ENCODE measurements at regions not wholly inside any gene's neighbourhood (a gene's known extent, or its start where the extent isn't known, plus 50 kb on each side); places are given as distances from the start of the nearest gene placed in this dataset.

GRCh38 chr5:98069876-98070512 lies 703.5 kb upstream of the RGMB start:
- no peak overlapping the region for H3K4me3 ChIP-seq (ENCODE audit: low read depth, low read length)
- no peak overlapping the region for H3K27ac ChIP-seq
- H3K9me3 ChIP-seq (ENCODE audit: severe bottlenecking): no peaks in the 10 kb centered on the region
- no peak for TF ChIP-seq CTCF (IDR thresholded peaks at IDR 0.05; ENCODE audit: low read depth, low read length)
- no peaks in the 10 kb centered on the region for H3K36me3 ChIP-seq
- DNase-seq: no peak
- no peaks in the 10 kb centered on the region for H3K27me3 ChIP-seq (ENCODE audit: insufficient read depth, low read depth, severe bottlenecking)

- Histone ChIP-seq H3K36me3 (no peaks in the 10 kb centered on the region), H3K4me3 (ENCODE audit: low read depth, low read length) (no peak overlapping the region), H3K27ac (no peak overlapping the region), H3K27me3 (ENCODE audit: insufficient read depth, low read depth, severe bottlenecking) (no peaks in the 10 kb centered on the region), H3K9me3 (ENCODE audit: severe bottlenecking) (no peaks in the 10 kb centered on the region)
- no peak for DNase-seq
- TF ChIP-seq CTCF (IDR thresholded peaks at IDR 0.05; ENCODE audit: low read depth, low read length): no peak
Measured at GRCh38 chr5:98072921-98073320, 700.5 kb upstream of the RGMB start.

GRCh38 chr5:98076501-98076900 lies 697.0 kb upstream of the RGMB start:
- peak; percentile 70 for DNase-seq
- Histone ChIP-seq H3K9me3 (ENCODE audit: severe bottlenecking) (no peaks in the 10 kb centered on the region), H3K4me3 (ENCODE audit: low read depth, low read length) (no peak overlapping the region), H3K36me3 (no peaks in the 10 kb centered on the region), H3K27ac (no peak overlapping the region), H3K27me3 (ENCODE audit: insufficient read depth, low read depth, severe bottlenecking) (no peaks in the 10 kb centered on the region)
- TF ChIP-seq CTCF (IDR thresholded peaks at IDR 0.05; ENCODE audit: low read depth, low read length): no peak

- TF ChIP-seq CTCF (IDR thresholded peaks at IDR 0.05; ENCODE audit: low read depth, low read length): no peak
- Histone ChIP-seq H3K9me3 (ENCODE audit: severe bottlenecking) (no peaks in the 10 kb centered on the region), H3K27ac (no peak overlapping the region), H3K4me3 (ENCODE audit: low read depth, low read length) (no peak overlapping the region), H3K27me3 (ENCODE audit: insufficient read depth, low read depth, severe bottlenecking) (no peaks in the 10 kb centered on the region), H3K36me3 (no peaks in the 10 kb centered on the region)
- DNase-seq: no peak
Measured at GRCh38 chr5:98085593-98085992, 687.9 kb upstream of the RGMB start.

- no peak overlapping the region for H3K27ac ChIP-seq
- H3K36me3 ChIP-seq: no peaks in the 10 kb centered on the region
- DNase-seq: no peak
Measured at GRCh38 chr5:98095072-98095471, 678.4 kb upstream of the RGMB start.

More at GRCh38 chr5:98095072-98095471, 678.4 kb upstream of the RGMB start:
- TF ChIP-seq CTCF (IDR thresholded peaks at IDR 0.05; ENCODE audit: low read depth, low read length): no peak
- no peaks in the 10 kb centered on the region for H3K9me3 ChIP-seq (ENCODE audit: severe bottlenecking)
- H3K4me3 ChIP-seq (ENCODE audit: low read depth, low read length): no peak overlapping the region
- H3K27me3 ChIP-seq (ENCODE audit: insufficient read depth, low read depth, severe bottlenecking): no peaks in the 10 kb centered on the region
